Renal pelvis (tissue), 1 donor: ENCODE measurements at regions not wholly inside any gene's neighbourhood (a gene's known extent, or its start where the extent isn't known, plus 50 kb on each side); places are given as distances from the start of the nearest gene placed in this dataset.
"Not testable (repeated sequence)": the region's sequence is repeated elsewhere in the genome, so short reads cannot be mapped to it uniquely, and the experiment has no call there.

Experiments
- DNase-seq: peaks from one replicate; pipeline ENCODE4 v3.0.0-alpha.2; 2013

DNA sequence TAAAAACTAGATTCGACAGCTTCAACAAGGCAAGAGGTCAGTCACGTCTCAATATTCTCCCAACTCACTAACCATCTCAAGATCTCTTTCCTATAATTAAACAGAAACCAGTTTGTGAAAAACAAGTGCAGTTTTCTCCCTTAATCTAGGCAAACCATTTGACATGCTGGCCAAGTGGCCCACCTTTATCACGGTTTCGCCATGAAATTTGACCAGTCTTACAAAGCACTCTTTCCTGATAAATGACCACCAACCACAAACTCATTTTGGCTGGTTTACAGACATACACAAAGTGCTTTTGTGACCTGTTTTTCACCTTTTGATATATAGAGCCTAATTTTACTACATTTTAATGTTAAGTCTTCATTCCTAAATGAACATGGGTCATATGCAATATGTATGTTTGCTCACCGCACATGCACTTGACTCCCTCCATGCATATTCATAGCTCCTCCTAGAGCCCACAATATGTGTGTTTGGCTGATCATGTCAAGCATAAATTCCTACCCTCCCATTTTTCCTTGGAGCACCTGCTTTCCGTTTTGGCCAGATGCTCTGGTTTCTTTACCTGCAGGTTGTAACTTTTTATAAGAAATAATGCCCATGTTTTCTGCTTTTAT is 385.1 kb downstream of the RAD51AP2 start:
- DNase-seq = no peak

DNA sequence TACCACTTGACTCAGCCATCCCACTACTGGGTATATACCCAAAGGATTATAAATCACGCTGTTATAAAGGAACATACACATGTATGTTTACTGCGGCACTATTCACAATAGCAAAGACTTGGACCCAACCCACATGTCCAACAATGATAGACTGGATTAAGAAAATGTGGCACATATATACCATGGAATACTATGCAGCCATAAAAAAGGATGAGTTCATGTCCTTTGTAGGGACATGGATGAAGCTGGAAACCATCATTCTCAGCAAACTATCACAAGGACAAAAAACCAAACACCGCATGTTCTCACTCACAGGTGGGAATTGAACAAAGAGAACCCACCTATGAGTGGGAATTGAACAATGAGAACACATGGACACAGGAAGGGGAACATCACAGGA is 387.6 kb downstream of the RAD51AP2 start:
- DNase-seq = not testable (repeated sequence)

DNA sequence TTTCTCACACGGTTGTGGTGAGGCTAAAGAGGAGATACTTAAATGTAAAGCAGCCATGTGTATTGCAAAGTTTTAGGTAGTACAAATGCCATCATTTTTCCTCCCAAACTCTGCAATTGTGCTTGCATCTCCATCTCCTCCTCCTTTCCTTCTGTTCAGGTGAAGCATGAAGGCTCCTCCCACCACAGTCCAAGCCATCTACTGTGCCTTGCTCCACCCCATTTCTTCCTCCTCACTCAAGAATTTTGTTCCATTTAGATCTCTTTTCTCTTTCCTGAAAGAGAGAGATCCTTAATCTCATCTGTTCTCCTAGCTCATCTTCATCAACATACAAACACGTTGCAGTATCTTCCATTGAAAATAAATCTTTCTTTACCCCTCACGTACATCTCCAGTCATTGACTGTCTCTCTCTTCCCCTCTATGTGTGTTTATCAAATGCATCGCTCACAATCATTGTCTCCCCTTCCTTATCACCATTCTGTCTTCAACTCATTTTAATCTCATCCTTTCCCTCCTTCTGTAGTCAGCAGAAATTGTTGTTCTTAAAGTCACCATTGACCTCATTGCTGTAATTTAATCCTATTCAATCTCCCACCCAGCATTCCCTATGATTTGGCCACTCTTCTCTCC is 392.1 kb downstream of the RAD51AP2 start:
- no peak for DNase-seq

DNA sequence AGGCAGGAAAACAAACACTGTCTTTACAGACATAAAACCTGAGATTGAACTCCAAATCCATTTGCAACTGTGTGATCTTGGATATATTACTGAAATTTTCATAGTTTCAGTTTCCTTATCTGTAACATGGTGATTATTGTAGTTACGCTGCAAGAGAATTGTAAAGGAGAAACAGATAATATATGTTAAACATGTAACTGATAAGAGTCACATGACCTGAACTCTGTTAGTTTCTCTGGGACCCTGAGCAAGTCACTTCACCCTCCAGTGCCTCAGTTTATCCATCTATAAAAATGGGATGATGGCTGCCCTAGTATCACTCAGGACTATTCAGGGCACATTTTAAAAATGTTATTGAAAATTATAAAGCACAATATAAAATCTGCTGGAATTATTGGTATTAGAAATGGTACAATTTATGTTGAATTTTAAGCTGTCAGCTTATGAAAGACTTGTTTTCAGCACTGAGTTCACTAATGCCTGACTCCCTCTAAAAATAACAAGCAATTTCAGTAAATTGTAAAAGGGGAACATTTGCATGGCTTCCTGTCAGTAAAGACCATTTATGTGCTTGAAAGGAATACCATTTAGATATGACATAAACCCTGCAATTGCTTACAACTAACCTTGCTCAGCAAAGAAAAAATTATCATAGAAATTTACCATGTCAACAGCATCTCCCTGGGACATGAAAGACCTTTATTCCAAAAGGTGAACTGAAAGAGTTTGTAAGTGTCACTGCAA is 393.5 kb downstream of the RAD51AP2 start:
- no peak for DNase-seq

DNA sequence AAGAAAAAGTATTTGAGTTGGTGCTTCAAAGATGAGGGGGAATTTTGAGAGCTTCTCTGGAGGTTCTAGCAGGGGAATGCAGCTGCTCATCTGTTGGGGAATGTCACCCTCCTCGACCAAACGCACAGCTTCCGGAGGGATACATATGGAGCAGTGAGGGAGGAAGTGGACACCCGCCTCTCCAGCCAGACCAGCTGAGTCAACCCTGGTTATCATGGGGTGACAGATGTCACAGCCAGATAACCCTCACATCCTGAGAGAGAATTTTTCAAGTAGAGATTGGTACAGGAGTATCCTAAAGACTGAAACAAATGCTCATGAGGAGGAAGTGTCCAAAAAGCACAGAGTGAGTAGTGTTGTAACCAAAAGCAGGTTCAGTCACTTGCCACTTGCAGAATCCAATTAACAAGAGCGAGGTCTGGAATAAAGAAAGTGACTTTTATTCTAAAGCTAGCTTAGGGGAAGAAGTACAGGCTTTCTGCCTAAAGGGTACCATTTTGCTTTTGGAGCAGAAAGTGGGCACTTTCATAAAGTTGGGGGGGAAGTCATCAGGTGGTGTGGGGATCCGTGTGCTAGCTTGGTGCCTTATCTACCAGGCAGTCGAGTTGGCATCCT is 395.2 kb downstream of the RAD51AP2 start:
- no peak for DNase-seq

DNA sequence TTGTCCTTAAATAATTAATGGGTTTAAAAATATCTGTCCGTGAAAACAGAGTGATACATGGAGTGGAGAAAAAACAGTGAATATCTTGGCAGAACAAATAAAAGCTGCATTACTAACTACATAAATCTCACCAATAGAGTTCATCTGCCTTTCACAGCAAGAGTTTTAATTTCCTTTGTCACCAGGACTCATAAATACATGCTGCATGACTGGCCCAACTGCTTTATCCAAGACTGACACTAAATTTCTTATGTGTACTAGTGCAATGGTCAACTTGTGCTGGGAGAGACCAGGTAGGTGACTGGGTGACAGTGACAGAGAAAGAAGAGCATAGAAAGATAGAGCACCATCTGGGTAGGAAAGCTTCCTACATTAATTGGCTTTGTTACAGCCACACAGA is 402.8 kb downstream of the RAD51AP2 start:
- DNase-seq = no peak

DNA sequence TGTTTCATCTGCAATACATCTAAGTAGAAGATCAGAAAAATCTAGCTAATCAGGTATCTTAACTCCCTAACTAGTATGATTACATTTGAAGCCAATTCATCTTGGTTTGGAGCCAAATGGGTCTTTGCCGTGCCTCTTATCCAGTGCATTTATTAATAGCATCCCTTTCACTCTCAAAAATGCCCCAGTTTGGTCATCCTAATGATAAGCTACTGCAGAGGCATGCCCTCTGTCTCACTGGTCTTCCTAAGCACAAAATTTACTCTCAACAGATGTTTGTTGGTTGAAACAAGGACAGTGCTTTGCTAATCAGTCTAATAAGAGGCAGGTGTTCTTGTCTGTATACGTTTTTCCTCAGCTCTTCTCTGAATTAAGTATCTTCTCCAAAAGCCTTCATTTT is 403.2 kb downstream of the RAD51AP2 start:
- DNase-seq = no peak

DNA sequence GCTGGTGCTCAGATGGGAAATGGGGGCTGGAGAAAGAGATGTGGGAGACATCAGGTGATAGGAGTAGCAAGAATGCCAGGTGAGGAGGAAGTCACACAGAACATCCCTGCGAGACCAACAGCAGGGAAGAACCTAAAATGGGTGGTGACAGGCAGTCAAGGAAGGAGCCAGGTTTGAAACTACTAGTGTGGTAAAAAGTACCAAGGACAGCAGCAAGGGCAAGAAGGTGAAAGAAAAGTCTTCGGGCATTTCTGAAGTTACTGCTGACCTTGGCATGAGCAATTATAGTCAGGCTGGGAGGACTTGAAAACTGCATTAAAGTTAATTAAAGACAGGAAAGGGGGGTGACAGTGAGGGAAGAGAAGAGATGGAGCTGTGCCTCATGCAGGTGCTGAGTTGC is 410.4 kb downstream of the RAD51AP2 start:
- DNase-seq = no peak

DNA sequence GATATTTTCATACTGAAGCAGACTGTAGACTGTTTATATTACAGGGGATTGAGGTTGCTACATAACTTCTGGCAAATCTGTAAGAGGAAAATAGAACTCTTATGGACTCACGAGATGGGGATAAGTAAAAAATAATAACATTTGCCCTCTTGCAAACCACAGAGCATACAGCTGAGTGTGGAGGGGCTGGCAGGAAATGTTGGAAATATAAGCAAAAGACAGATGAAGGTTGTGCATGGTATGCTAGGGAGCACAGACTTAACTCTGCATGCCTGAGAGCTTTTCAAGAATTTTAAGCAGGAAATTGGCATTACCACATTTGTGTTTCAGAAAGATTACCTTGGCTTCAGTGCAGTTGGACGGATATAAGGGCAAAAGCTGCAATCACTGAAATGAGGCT is 411.1 kb downstream of the RAD51AP2 start:
- DNase-seq = no peak

DNA sequence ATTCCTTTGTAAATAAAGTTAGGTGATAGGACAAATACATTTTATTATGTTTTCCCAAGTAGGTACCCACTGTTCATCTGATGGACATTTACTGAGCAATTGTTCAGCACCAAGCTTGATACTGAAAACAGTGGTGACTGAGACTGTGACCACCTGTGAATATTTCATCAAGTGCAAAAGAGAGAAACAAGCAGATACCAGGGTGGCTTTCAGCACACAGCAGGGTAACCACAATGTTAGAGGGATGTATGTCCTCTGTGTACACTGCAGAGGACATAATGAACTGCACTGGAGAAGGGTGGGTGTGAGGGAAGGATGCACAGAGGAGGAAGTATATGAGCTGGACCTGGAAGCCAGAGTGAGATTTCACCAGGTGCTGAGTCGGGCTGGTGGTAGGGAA is 411.8 kb downstream of the RAD51AP2 start:
- no peak for DNase-seq

DNA sequence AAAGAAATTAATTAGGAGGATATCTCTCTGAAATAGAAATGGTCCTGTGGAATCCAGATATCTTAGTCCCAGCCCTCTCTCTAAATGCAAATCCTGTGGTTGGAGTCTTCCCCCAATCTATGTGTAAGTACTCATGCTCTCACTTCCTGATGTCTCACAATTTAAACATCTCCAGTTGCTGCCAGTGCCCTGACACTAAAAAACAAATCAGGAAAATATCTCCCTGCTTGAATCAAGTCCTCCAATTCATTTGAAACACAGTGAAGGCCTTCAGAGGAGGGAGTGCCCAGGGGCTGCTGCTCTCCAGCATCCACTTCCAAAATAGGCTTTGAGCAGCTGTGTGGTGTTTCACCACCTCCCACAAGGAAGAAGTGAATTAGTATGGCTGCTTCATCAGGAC is 413.8 kb downstream of the RAD51AP2 start:
- no peak for DNase-seq

DNA sequence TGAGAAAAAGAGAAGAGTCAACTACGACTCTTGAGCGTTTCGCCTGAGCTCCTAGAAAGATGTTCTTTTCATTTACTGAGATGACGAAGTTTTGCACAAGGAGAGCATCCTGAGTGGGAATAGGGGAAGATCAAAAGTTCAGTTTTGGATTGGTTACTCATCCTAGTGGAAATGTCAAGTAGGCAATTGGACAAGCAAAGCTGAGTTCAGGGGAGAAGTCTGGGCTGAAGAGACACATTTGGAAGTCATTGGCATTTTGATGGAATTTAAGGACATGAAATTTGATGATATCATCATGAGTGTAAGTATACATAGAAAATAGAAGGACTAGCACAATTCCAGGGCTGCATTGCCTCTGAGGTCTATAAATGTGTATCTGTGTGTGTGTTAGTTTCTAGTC is 416.6 kb downstream of the RAD51AP2 start:
- no peak for DNase-seq

DNA sequence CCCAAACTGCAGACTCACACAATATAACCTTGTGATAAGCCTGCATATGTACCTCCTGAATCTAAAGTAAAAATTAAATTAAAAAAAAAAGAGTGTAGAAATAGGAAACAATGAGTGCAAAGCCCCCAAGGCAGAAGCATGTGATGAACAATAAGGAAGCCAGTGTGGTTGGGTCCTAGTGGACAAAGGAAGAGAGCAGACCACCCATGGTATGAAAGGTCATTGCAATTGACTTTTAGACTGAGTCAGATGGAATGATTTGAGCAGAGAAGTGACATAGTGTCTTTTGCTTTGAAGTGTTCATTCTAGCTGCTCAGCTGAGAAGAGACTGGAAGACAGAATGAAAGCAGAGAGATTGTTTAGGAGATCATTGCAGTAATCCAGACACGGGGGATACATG is 417.1 kb downstream of the RAD51AP2 start:
- no peak for DNase-seq

DNA sequence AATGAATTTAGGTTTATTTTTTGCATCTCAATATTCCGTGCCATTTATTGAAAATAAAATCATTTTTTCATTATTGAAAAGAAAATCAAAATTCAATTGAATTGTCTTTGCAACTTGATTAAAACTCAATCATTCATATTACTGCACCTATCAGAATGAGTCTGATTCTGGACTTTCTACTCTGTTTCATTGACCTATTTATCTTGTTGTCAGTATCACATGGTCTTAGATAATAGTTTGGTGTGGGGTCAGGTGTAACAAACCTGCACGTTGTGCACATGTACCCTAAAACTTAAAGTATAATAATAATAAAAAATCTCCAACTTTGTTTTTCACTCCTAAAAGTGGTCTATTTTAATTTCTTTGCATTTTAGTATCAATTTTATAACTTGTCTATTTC is 422.9 kb downstream of the RAD51AP2 start:
- no peak for DNase-seq

DNA sequence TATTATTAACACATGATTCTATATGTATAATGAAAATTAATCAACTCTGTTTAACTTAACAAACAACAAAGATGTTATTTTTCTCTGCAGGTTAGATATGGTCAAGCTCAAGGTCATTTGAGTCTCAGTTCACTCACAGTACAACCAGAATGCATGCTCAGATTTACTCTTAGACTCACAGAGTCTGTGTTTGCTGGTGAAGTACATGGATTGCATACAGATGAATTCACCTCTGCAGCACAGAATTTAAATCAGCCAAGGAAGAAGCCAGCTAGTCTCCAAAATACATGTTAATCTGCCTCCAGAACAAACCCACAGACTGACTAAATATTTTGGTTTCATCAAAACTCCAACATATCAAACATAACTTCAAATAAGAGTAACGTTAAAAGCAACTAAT is 424.5 kb downstream of the RAD51AP2 start:
- DNase-seq = no peak

DNA sequence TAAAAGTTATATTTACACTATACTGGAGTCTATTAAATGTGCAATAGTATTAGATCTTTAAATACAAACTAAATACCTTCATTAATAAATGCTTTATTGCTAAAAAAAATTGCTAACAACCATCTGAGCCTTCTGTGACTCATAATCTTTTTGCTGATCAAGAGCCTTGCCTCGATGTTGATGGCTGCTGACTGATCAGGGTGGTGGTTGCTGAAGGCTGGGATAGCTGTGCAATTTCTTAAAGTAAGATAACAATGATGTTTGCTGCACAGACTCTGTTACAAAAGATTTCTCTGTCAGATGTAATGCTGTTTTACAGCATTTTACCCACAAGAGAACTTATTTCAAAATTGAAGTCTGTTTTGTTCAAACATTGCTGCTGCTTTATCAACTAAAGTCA is 421.4 kb upstream of the CYRIA start:
- DNase-seq = no peak

DNA sequence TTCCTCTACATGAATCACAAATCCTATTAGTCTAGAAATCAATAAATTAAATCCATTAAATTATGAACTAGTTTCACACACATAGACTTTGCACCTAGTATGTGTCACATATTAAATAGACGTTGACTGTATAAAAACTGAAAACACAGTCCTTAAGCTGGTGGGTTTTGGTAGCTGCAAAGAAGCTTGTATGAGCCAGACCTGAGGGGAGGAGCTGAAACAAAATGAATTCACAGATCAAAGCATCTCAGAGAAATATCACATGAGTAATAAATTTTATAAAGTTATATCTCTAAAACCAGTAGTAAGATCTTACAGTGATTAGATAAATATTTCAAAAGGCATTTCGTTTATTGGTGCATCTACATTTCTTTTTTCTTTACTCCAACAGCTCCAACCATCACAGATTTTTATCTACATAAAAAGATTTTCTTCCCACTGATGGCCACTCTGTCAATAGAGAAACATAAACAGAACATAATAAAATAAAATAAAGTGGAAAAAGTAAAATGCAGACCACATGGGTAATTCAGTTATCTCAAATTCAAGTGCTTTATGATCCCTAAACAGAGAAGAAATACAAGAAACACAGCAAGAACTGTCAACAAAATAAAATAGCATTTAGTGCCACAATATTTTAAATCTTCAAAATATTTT is 420.0 kb upstream of the CYRIA start:
- DNase-seq = no peak

DNA sequence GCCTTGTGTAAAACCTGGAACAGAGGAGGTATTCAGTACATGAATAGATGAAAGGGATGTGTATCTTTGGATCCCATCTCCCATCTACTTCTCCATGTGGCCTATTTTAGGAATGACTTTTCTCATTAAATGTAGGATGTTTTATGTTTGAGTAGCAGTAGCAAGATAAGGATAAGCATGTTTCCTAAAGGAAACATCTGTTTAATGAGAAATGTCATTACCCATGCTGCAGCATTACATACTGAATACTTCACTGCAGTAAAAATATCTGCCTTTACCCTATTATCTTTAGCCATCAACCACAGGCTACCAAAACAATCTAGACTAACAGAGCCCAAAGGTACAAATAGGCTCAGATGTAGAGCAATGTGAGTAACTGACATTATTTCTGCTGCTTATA is 419.2 kb upstream of the CYRIA start:
- no peak for DNase-seq

DNA sequence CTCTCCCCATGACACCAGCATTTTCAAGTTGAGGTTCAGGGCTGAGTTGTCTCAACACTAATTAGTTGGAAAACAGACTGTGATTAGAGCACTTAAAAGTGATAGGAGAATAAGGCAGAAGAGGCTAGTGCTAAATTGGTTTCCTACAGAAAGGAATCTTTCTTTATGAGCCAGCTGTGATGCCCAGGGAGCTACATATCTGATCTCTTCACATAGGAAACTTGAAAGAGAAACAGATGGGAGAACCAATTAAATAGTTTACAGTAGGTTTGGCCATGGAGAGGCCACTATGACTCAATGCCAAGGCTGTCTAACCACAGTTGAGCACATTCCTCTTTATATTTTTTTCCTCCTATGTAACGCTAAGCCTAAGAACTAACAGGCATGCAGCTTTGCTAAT is 418.3 kb upstream of the CYRIA start:
- no peak for DNase-seq

DNA sequence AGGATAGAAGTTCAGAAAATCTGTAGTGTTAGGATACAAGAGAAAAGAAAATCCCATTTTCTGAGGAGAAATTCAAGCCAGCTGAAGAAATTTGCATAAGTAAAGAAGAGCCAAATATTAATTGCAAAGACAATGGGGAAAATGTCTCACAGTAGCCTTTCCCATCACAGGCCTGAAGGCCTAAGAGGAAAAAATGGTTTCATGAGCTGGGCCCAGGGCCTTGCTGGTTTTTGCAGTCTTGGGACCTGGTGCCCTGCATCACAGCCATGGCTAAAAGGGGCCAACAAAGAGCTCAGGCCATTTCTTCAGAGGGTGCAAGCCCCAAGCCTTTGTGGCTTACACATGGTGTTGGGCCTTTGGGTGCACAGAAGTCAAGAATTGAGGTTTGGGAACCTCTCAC is 413.6 kb upstream of the CYRIA start:
- no peak for DNase-seq

DNA sequence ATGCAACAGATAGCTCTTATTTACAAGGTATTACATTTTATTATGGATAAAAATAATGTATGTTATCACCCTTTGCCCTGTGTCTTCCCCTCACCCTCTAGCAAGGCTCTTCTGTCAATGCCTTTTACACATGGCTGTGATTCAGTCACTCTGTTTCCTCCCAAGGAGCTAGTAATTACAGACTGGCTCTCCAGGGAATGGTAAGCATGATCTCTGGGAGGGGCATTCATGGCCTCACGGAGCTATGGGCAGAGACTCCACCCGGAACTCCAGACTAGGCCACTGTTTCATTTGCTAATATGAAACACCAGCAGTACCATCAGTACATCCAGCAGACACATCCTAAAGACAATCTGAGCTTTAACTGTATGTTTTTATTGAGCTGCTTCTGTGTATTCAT is 410.9 kb upstream of the CYRIA start:
- DNase-seq = no peak

DNA sequence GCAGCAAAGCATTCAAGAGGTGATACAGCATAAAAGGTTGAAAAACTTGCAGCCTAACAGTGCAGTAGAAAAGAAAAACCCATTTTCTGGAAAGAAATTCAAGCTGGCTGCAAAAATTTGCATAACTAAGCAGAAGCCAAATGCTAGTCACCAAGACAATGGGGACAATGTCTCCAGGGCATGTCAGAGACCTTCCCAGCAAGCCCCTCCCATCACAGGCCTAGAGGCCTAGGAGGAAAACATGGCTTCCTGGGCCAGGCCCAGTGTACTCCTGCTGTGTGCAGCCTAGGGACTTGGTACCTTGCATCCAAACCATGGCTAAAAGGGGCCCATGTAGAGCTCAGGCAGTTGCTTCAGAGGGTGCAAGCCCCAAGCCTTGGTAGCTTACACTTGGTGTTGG is 405.1 kb upstream of the CYRIA start:
- no peak for DNase-seq

DNA sequence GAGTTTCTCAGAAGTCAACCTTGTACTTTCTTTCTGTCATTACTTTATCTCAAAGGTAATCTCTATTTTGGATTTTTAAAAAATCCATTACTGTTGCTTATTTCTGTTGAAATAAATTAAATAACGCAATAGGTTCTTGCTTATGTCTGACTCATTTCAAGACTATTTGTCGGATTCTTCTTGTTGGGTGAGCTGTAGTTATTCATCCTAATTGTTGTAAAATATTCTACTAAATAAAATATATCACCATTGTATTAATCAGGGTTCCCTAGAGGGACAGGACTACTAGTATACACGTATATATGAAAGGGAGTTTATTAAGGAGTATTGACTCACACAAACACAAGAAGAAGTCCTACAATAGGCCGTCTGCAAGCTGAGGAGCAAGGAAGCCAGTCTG is 403.9 kb upstream of the CYRIA start:
- no peak for DNase-seq
